Thoracic aorta (tissue), 2 donors: ENCODE measurements at regions not wholly inside any gene's neighbourhood (a gene's known extent, or its start where the extent isn't known, plus 50 kb on each side); places are given as distances from the start of the nearest gene placed in this dataset.

Experiments
- ATAC-seq: fragments of 150-250 bp; one replicate; pipeline ENCODE4 v1.8.0; 2017; ENCODE audit warnings: low read depth; ENCODE audit not compliant: insufficient number of reproducible peaks, low FRiP score
- DNase-seq: peaks from one replicate; pipeline ENCODE4 v3.0.0-alpha.2; 2020; ENCODE audit warnings: low spot score
- H3K27ac ChIP-seq, 2 donors: fragments of 200-600 bp; sonication (generic); 1 replicate in 1 of 2; 2 replicates in 1 of 2; pipeline ENCODE4 v1.5.1; 2016; ENCODE audit warnings: mild to moderate bottlenecking in 2 of 2, moderate library complexity in 2 of 2
- H3K27me3 ChIP-seq: fragments of 200-600 bp; sonication (generic); replicated peaks from 2 replicates; pipeline ENCODE4 v1.6.0; 2016; ENCODE audit warnings: mild to moderate bottlenecking; ENCODE audit not compliant: insufficient read depth
- H3K36me3 ChIP-seq: fragments of 200-600 bp; sonication (generic); one replicate; pipeline ENCODE4 v1.5.1; 2016
- H3K4me1 ChIP-seq, 2 donors: fragments of 200-600 bp; sonication (generic); 1 replicate in 1 of 2; 2 replicates in 1 of 2; pipeline versions ENCODE4 v1.5.1 to v1.6.0; 2016; ENCODE audit warnings: low read depth in 2 of 2, mild to moderate bottlenecking in 1 of 2; ENCODE audit not compliant: control insufficient read depth in 1 of 2
- H3K4me3 ChIP-seq: fragments of 200-600 bp; sonication (generic); 2 replicates; pipeline ENCODE4 v1.5.1; 2016; ENCODE audit warnings: mild to moderate bottlenecking
- H3K9me3 ChIP-seq: fragments of 200-600 bp; sonication (generic); 2 replicates; pipeline ENCODE4 v1.5.1; 2016
- CTCF ChIP-seq: fragments of 200-600 bp; sonication (generic); IDR thresholded peaks from one replicate; pipeline ENCODE4 v1.5.1; 2019; ENCODE audit warnings: antibody characterized with exemption

- Histone ChIP-seq H3K9me3 (no peaks in the 10 kb centered on the region), H3K4me1 (no peaks in the 10 kb centered on the region), H3K27ac (no peak overlapping the region), H3K36me3 (no peaks in the 10 kb centered on the region), H3K27me3 (no peaks in the 10 kb centered on the region), H3K4me3 (no peak overlapping the region)
- DNase-seq, result no peak
- no peak for TF ChIP-seq CTCF
- ATAC-seq, result no peak
These were observed 658.9 kb downstream of the PTPRU start for GRCh38 chr1:29895201-29895600.

- DNase-seq (no peak), ATAC-seq (no peak)
- Histone ChIP-seq H3K27ac (no peak overlapping the region), H3K9me3 (no peaks in the 10 kb centered on the region), H3K36me3 (no peaks in the 10 kb centered on the region), H3K4me3 (no peak overlapping the region), H3K27me3 (no peaks in the 10 kb centered on the region), H3K4me1 (no peaks in the 10 kb centered on the region)
- TF ChIP-seq CTCF, result no peak
These were observed 658.0 kb downstream of the PTPRU start for GRCh38 chr1:29894311-29894710.

- DNase-seq, result no peak
- no peak for TF ChIP-seq CTCF
- no peaks in the 10 kb centered on the region for H3K27me3 ChIP-seq
- H3K4me3 ChIP-seq, result no peak overlapping the region
- no peak overlapping the region for H3K27ac ChIP-seq
- H3K9me3 ChIP-seq, result no peaks in the 10 kb centered on the region
- ATAC-seq, result no peak
- no peaks in the 10 kb centered on the region for H3K4me1 ChIP-seq
- no peaks in the 10 kb centered on the region for H3K36me3 ChIP-seq
These were observed 657.5 kb downstream of the PTPRU start for GRCh38 chr1:29893806-29894205.

- H3K4me3 ChIP-seq, result no peak overlapping the region
- H3K4me1 ChIP-seq, result no peaks in the 10 kb centered on the region
- DNase-seq (no peak), ATAC-seq (no peak)
- no peak overlapping the region for H3K27ac ChIP-seq
- TF ChIP-seq CTCF, result no peak
- H3K36me3 ChIP-seq, result no peaks in the 10 kb centered on the region
- H3K27me3 ChIP-seq, result no peaks in the 10 kb centered on the region
- no peaks in the 10 kb centered on the region for H3K9me3 ChIP-seq
These were observed 656.9 kb downstream of the PTPRU start for GRCh38 chr1:29893046-29893723.

- H3K27me3 ChIP-seq, result no peaks in the 10 kb centered on the region
These were observed 655.9 kb downstream of the PTPRU start for GRCh38 chr1:29892247-29892646.

More at GRCh38 chr1:29892247-29892646, 655.9 kb downstream of the PTPRU start:
- H3K9me3 ChIP-seq, result no peaks in the 10 kb centered on the region
- no peaks in the 10 kb centered on the region for H3K36me3 ChIP-seq
- no peaks in the 10 kb centered on the region for H3K4me1 ChIP-seq
- H3K27ac ChIP-seq, result no peak overlapping the region
- DNase-seq, result no peak
- no peak overlapping the region for H3K4me3 ChIP-seq
- ATAC-seq, result no peak
- no peak for TF ChIP-seq CTCF
